ENCODE measurements at regions not wholly inside any gene's neighbourhood (a gene's known extent, or its start where the extent isn't known, plus 50 kb on each side); places are given as distances from the start of the nearest gene placed in this dataset.

GRCh38 chrX:88136328-88136727, 610.7 kb upstream of the CPXCR1 start:
- H3K9me3 Mint-ChIP-seq (ENCODE audit: insufficient read depth) = no peaks in the 10 kb centered on the region
- no peak overlapping the region for H3K4me3 ChIP-seq (ENCODE audit: control extremely low read depth in 1 of 5, extremely low read depth in 1 of 5, insufficient read depth in 1 of 5, low read depth in 2 of 5, low read length in 4 of 5)
- H3K4me1 ChIP-seq (ENCODE audit: control insufficient read depth in 2 of 2, insufficient read depth in 2 of 2, low read length in 2 of 2) = no peaks in the 10 kb centered on the region
- ChIA-PET CTCF (no interaction called here), POLR2A (no interaction called here)
- ATAC-seq (ENCODE audit: low read depth) = no peak
- H3K27ac Mint-ChIP-seq = no peak overlapping the region
- no peaks in the 10 kb centered on the region for H3K79me2 ChIP-seq (ENCODE audit: control insufficient read depth, insufficient read depth, low read length)
- H3K9ac ChIP-seq (ENCODE audit: low read length) = no peak overlapping the region
- no peaks in the 10 kb centered on the region for H4K20me1 ChIP-seq (ENCODE audit: control insufficient read depth, insufficient read depth, low read length, poor library complexity, severe bottlenecking)
- no peaks in the 10 kb centered on the region for H3K27me3 ChIP-seq (replicated peaks in 1 of 4; ENCODE audit: control extremely low read depth in 1 of 4, control insufficient read depth in 3 of 4, insufficient read depth in 4 of 4, low read length in 3 of 4)
- no peaks in the 10 kb centered on the region for H3K36me3 ChIP-seq (replicated peaks in 1 of 2; ENCODE audit: control extremely low read depth in 1 of 2, control insufficient read depth in 1 of 2, extremely low read depth in 1 of 2, insufficient read depth in 2 of 2, low read length in 1 of 2)
- intact Hi-C loops (cut with micrococcal nuclease) = no loop called here
- no peak overlapping the region for H3K4me2 ChIP-seq (replicated peaks; ENCODE audit: low read depth, low read length, poor library complexity, severe bottlenecking)
- no peaks in the 10 kb centered on the region for H3K4me1 Mint-ChIP-seq
- H2AFZ ChIP-seq (ENCODE audit: insufficient read depth, low read depth, low read length, poor library complexity, severe bottlenecking) = no peak overlapping the region
- H3K27ac ChIP-seq (ENCODE audit: low read length in 2 of 2) = no peak overlapping the region
- H3K27me3 Mint-ChIP-seq = no peaks in the 10 kb centered on the region
- WGBS (ENCODE audit: insufficient coverage) = no CpG with 5 or more reads among the region's 3 CpGs
- no peak overlapping the region for H3K4me3 Mint-ChIP-seq
- TF ChIP-seq CTCF (IDR thresholded peaks at IDR 0.05) = no peak
- no peak for TF ChIP-seq EZH2 (IDR thresholded peaks at IDR 0.05; ENCODE audit: borderline replicate concordance, insufficient read depth, low read depth, low read length, poor library complexity, severe bottlenecking)
- no peaks in the 10 kb centered on the region for H3K9me3 ChIP-seq (ENCODE audit: control extremely low read depth in 1 of 3, control insufficient read depth in 2 of 3, insufficient read depth in 1 of 3, low read length in 2 of 3)
- DNase-seq = no peak

- intact Hi-C loops (cut with micrococcal nuclease) = no loop called here
- Mint-ChIP-seq H3K9me3 (ENCODE audit: insufficient read depth) (no peaks in the 10 kb centered on the region), H3K27ac (no peak overlapping the region), H3K4me3 (no peak overlapping the region), H3K27me3 (no peaks in the 10 kb centered on the region), H3K4me1 (no peaks in the 10 kb centered on the region)
- WGBS (ENCODE audit: insufficient coverage) = no CpG with 5 or more reads among the region's 1 CpG
- no peak for ATAC-seq (ENCODE audit: low read depth)
- Histone ChIP-seq H3K79me2 (ENCODE audit: control insufficient read depth, insufficient read depth, low read length) (no peaks in the 10 kb centered on the region), H3K27me3 (replicated peaks in 1 of 4; ENCODE audit: control extremely low read depth in 1 of 4, control insufficient read depth in 3 of 4, insufficient read depth in 4 of 4, low read length in 3 of 4) (no peaks in the 10 kb centered on the region), H3K4me1 (ENCODE audit: control insufficient read depth in 2 of 2, insufficient read depth in 2 of 2, low read length in 2 of 2) (no peaks in the 10 kb centered on the region), H3K9ac (ENCODE audit: low read length) (no peak overlapping the region), H4K20me1 (ENCODE audit: control insufficient read depth, insufficient read depth, low read length, poor library complexity, severe bottlenecking) (no peaks in the 10 kb centered on the region), H3K27ac (ENCODE audit: low read length in 2 of 2) (no peak overlapping the region), H3K36me3 (replicated peaks in 1 of 2; ENCODE audit: control extremely low read depth in 1 of 2, control insufficient read depth in 1 of 2, extremely low read depth in 1 of 2, insufficient read depth in 2 of 2, low read length in 1 of 2) (no peaks in the 10 kb centered on the region), H2AFZ (ENCODE audit: insufficient read depth, low read depth, low read length, poor library complexity, severe bottlenecking) (no peak overlapping the region), H3K4me2 (replicated peaks; ENCODE audit: low read depth, low read length, poor library complexity, severe bottlenecking) (no peak overlapping the region), H3K9me3 (ENCODE audit: control extremely low read depth in 1 of 3, control insufficient read depth in 2 of 3, insufficient read depth in 1 of 3, low read length in 2 of 3) (no peaks in the 10 kb centered on the region), H3K4me3 (ENCODE audit: control extremely low read depth in 1 of 5, extremely low read depth in 1 of 5, insufficient read depth in 1 of 5, low read depth in 2 of 5, low read length in 4 of 5) (no peak overlapping the region)
- no peak for TF ChIP-seq CTCF (IDR thresholded peaks at IDR 0.05)
- CTCF ChIA-PET = no interaction called here
- no peak for DNase-seq
- POLR2A ChIA-PET = no interaction called here
Observed at GRCh38 chrX:88146577-88146976, 600.4 kb upstream of the CPXCR1 start.
